HepG2 (cell line): ENCODE measurements at regions not wholly inside any gene's neighbourhood (a gene's known extent, or its start where the extent isn't known, plus 50 kb on each side); places are given as distances from the start of the nearest gene placed in this dataset.

Source experiments
- CCAR2 ChIP-seq: fragments of 200-400 bp; formaldehyde crosslinking; optimal IDR thresholded peaks from 2 replicates; pipeline ENCODE3; 2018; ENCODE audit warnings: low read depth, mild to moderate bottlenecking, low read length, moderate library complexity
- IKZF1 ChIP-seq: fragments of 450-650 bp; IDR thresholded peaks from 2 replicates; pipeline ENCODE4 v1.7.1; 2016
- NFE2L1 ChIP-seq: sonication (generic); formaldehyde crosslinking; IDR thresholded peaks from 2 replicates; pipeline ENCODE4 v1.4.0; 2020; ENCODE audit warnings: missing genetic modification reagents, mild to moderate bottlenecking, borderline replicate concordance
- PRMT3 ChIP-seq: sonication (generic); formaldehyde crosslinking; IDR thresholded peaks from 2 replicates; pipeline ENCODE4 v1.8.1; 2022; ENCODE audit warnings: low read depth, mild to moderate bottlenecking, moderate library complexity, missing genetic modification reagents, borderline replicate concordance
- RAD51 ChIP-seq: fragments of 450-650 bp; IDR thresholded peaks from 2 replicates; pipeline ENCODE4 v1.6.1; 2016; ENCODE audit warnings: borderline replicate concordance
- TRIM24 ChIP-seq: sonication (generic); formaldehyde crosslinking; IDR thresholded peaks from 2 replicates; pipeline ENCODE4 v1.8.0; 2022; ENCODE audit warnings: mild to moderate bottlenecking, missing genetic modification reagents
- TF ChIP-seq, protein P1 (sequence below), 2 experiments: fragments of 450-650 bp in 1 of 2; sonication (generic) in 1 of 2; formaldehyde crosslinking in 1 of 2; IDR thresholded peaks; 2 replicates each; pipeline versions ENCODE4 v1.6.1 to v1.8.0; 2016 to 2022; ENCODE audit warnings: antibody characterized with exemption in 1 of 2, mild to moderate bottlenecking in 1 of 2, missing genetic modification reagents in 1 of 2
- TF ChIP-seq, protein P2 (sequence below): sonication (generic); formaldehyde crosslinking; IDR thresholded peaks from 2 replicates; pipeline ENCODE4; 2020; ENCODE audit warnings: missing genetic modification reagents, mild to moderate bottlenecking, borderline replicate concordance

DNA sequence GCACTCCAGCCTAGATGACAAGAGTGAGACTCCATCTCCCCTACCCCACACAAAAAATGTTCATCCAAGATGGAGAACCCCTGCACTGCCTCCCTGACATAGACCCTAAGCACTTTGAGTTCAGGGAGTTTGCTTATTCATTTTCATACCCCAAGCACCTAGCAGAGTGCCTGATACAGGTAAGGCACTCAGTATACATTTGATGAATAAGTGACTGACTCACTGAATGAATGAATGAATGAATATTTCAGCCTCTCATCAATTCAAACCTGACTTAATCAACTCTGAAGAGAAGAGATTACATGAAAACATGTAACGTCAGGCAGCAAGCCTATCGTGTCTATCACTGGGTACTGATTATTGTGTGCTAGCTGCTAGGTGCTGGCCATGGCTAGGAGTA, 121.3 kb upstream of the GADD45A start (continued):
- TF ChIP-seq, protein P1, sequence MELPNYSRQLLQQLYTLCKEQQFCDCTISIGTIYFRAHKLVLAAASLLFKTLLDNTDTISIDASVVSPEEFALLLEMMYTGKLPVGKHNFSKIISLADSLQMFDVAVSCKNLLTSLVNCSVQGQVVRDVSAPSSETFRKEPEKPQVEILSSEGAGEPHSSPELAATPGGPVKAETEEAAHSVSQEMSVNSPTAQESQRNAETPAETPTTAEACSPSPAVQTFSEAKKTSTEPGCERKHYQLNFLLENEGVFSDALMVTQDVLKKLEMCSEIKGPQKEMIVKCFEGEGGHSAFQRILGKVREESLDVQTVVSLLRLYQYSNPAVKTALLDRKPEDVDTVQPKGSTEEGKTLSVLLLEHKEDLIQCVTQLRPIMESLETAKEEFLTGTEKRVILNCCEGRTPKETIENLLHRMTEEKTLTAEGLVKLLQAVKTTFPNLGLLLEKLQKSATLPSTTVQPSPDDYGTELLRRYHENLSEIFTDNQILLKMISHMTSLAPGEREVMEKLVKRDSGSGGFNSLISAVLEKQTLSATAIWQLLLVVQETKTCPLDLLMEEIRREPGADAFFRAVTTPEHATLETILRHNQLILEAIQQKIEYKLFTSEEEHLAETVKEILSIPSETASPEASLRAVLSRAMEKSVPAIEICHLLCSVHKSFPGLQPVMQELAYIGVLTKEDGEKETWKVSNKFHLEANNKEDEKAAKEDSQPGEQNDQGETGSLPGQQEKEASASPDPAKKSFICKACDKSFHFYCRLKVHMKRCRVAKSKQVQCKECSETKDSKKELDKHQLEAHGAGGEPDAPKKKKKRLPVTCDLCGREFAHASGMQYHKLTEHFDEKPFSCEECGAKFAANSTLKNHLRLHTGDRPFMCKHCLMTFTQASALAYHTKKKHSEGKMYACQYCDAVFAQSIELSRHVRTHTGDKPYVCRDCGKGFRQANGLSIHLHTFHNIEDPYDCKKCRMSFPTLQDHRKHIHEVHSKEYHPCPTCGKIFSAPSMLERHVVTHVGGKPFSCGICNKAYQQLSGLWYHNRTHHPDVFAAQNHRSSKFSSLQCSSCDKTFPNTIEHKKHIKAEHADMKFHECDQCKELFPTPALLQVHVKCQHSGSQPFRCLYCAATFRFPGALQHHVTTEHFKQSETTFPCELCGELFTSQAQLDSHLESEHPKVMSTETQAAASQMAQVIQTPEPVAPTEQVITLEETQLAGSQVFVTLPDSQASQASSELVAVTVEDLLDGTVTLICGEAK (IDR thresholded peaks at IDR 0.05) = no peak
- TF ChIP-seq, protein P1 (CRISPR knock-in tag; IDR thresholded peaks at IDR 0.05) = no peak
- TF ChIP-seq PRMT3 (no peak), RAD51 (no peak), TRIM24 (CRISPR knock-in tag) (no peak), CCAR2 (no peak), NFE2L1 (CRISPR knock-in tag) (no peak), IKZF1 (no peak)
- TF ChIP-seq, protein P2, sequence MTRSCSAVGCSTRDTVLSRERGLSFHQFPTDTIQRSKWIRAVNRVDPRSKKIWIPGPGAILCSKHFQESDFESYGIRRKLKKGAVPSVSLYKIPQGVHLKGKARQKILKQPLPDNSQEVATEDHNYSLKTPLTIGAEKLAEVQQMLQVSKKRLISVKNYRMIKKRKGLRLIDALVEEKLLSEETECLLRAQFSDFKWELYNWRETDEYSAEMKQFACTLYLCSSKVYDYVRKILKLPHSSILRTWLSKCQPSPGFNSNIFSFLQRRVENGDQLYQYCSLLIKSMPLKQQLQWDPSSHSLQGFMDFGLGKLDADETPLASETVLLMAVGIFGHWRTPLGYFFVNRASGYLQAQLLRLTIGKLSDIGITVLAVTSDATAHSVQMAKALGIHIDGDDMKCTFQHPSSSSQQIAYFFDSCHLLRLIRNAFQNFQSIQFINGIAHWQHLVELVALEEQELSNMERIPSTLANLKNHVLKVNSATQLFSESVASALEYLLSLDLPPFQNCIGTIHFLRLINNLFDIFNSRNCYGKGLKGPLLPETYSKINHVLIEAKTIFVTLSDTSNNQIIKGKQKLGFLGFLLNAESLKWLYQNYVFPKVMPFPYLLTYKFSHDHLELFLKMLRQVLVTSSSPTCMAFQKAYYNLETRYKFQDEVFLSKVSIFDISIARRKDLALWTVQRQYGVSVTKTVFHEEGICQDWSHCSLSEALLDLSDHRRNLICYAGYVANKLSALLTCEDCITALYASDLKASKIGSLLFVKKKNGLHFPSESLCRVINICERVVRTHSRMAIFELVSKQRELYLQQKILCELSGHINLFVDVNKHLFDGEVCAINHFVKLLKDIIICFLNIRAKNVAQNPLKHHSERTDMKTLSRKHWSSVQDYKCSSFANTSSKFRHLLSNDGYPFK = no peak
